WTC11 (cell line): ENCODE measurements at regions not wholly inside any gene's neighbourhood (a gene's known extent, or its start where the extent isn't known, plus 50 kb on each side); places are given as distances from the start of the nearest gene placed in this dataset.

ENCODE experiments used
- ATAC-seq: fragments of 200-7000 bp; cut with Tn5 transposase; 2 replicates; pipeline ENCODE4 v1.10.0; 2021; ENCODE audit warnings: mild to moderate bottlenecking, moderate library complexity
- CTCF ChIA-PET: fragments of 300-600 bp; sonication (Branson Sonifier 250); formaldehyde crosslinking; loops from one replicate; lab custom pipeline; 2021; ENCODE audit warnings: antibody characterized with exemption; lab: Charles Lee
- POLR2A ChIA-PET: fragments of 350-600 bp; sonication (Branson Sonifier 250); formaldehyde crosslinking; loops from one replicate; lab custom pipeline; 2021; ENCODE audit warnings: antibody characterized with exemption; lab: Charles Lee
- DNase-seq: peaks from one replicate; pipeline ENCODE4 v3.0.0; 2021; ENCODE audit warnings: low spot score
- H3K27ac Mint-ChIP-seq: 2 replicates; pipeline ENCODE4 v1.8.0; 2021; ENCODE audit warnings: mixed read lengths
- H3K27me3 Mint-ChIP-seq: 2 replicates; pipeline ENCODE4 v1.8.0; 2021; ENCODE audit warnings: low read depth, mild to moderate bottlenecking, moderate library complexity, mixed read lengths
- H3K36me3 Mint-ChIP-seq: 2 replicates; pipeline ENCODE4 v1.8.0; 2021; ENCODE audit warnings: mixed read lengths
- H3K4me1 Mint-ChIP-seq: 2 replicates; pipeline ENCODE4 v1.8.0; 2022; ENCODE audit warnings: mixed read lengths
- H3K4me3 Mint-ChIP-seq: 2 replicates; pipeline ENCODE4 v1.8.0; 2021; ENCODE audit warnings: mild to moderate bottlenecking, moderate library complexity, mixed read lengths
- H3K9me3 Mint-ChIP-seq: 2 replicates; pipeline ENCODE4 v1.8.0; 2021; ENCODE audit warnings: mixed read lengths
- ELF4 ChIP-seq: sonication (generic); formaldehyde crosslinking; IDR thresholded peaks from 2 replicates; pipeline ENCODE4 v1.8.1; 2022; ENCODE audit warnings: low read depth, mild to moderate bottlenecking, moderate library complexity, missing genetic modification reagents
- EMX1 ChIP-seq: fragments of 250-450 bp; sonication (Bioruptor Pico); IDR thresholded peaks from 2 replicates; pipeline ENCODE4 v1.8.0; 2021; ENCODE audit warnings: mild to moderate bottlenecking
- ESRRA ChIP-seq: sonication (generic); formaldehyde crosslinking; IDR thresholded peaks from 2 replicates; pipeline ENCODE4 v1.8.1; 2022; ENCODE audit warnings: mild to moderate bottlenecking, missing genetic modification reagents, borderline replicate concordance
- IRF2 ChIP-seq: sonication (generic); formaldehyde crosslinking; IDR thresholded peaks from 2 replicates; pipeline ENCODE4 v1.8.0; 2022; ENCODE audit warnings: low read depth, missing genetic modification reagents, borderline replicate concordance
- KAT7 ChIP-seq: sonication (generic); formaldehyde crosslinking; IDR thresholded peaks from 2 replicates; pipeline ENCODE4 v1.8.1; 2023; ENCODE audit warnings: missing genetic modification reagents, mild to moderate bottlenecking, borderline replicate concordance
- NR2C2 ChIP-seq: sonication (generic); formaldehyde crosslinking; IDR thresholded peaks from 2 replicates; pipeline ENCODE4 v1.8.0; 2022; ENCODE audit warnings: mild to moderate bottlenecking, missing genetic modification reagents
- OVOL2 ChIP-seq: fragments of 250-450 bp; sonication (Bioruptor Pico); IDR thresholded peaks from 2 replicates; pipeline ENCODE4 v1.9.0; 2021; ENCODE audit warnings: mild to moderate bottlenecking, borderline replicate concordance
- RELA ChIP-seq: sonication (generic); formaldehyde crosslinking; IDR thresholded peaks from 2 replicates; pipeline ENCODE4 v1.8.1; 2022; ENCODE audit warnings: missing genetic modification reagents, mild to moderate bottlenecking, borderline replicate concordance
- ZBTB21 ChIP-seq: sonication (generic); formaldehyde crosslinking; IDR thresholded peaks from 2 replicates; pipeline ENCODE4 v1.8.1; 2023; ENCODE audit warnings: mild to moderate bottlenecking, missing genetic modification reagents, borderline replicate concordance
- ZNF121 ChIP-seq: sonication (generic); formaldehyde crosslinking; IDR thresholded peaks from 2 replicates; pipeline ENCODE4 v1.8.0; 2023; ENCODE audit warnings: missing genetic modification reagents
- TF ChIP-seq, protein P1 (sequence below): sonication (generic); formaldehyde crosslinking; IDR thresholded peaks from 2 replicates; pipeline ENCODE4 v1.8.0; 2022; ENCODE audit warnings: mild to moderate bottlenecking, missing genetic modification reagents
- TF ChIP-seq, protein P2 (sequence below): sonication (generic); formaldehyde crosslinking; IDR thresholded peaks from 2 replicates; pipeline ENCODE4 v1.8.1; 2023; ENCODE audit warnings: mild to moderate bottlenecking, missing genetic modification reagents, moderate library complexity
- TF ChIP-seq, protein P3 (sequence below): sonication (generic); formaldehyde crosslinking; IDR thresholded peaks from 2 replicates; pipeline ENCODE4 v1.8.1; 2023; ENCODE audit warnings: mild to moderate bottlenecking, missing genetic modification reagents
- TF ChIP-seq, protein P4 (sequence below): fragments of 250-450 bp; sonication (Bioruptor Pico); IDR thresholded peaks from 2 replicates; pipeline ENCODE4 v1.9.0; 2021; ENCODE audit warnings: mild to moderate bottlenecking
- TF ChIP-seq, protein P5 (sequence below): sonication (generic); formaldehyde crosslinking; IDR thresholded peaks from 2 replicates; pipeline ENCODE4 v1.8.1; 2022; ENCODE audit warnings: low read depth, mild to moderate bottlenecking, moderate library complexity, missing genetic modification reagents, borderline replicate concordance
- TF ChIP-seq, protein P6 (sequence below): fragments of 250-450 bp; sonication (Bioruptor Pico); IDR thresholded peaks from 2 replicates; pipeline ENCODE4 v1.9.0; 2021; ENCODE audit warnings: mild to moderate bottlenecking, borderline replicate concordance

DNA sequence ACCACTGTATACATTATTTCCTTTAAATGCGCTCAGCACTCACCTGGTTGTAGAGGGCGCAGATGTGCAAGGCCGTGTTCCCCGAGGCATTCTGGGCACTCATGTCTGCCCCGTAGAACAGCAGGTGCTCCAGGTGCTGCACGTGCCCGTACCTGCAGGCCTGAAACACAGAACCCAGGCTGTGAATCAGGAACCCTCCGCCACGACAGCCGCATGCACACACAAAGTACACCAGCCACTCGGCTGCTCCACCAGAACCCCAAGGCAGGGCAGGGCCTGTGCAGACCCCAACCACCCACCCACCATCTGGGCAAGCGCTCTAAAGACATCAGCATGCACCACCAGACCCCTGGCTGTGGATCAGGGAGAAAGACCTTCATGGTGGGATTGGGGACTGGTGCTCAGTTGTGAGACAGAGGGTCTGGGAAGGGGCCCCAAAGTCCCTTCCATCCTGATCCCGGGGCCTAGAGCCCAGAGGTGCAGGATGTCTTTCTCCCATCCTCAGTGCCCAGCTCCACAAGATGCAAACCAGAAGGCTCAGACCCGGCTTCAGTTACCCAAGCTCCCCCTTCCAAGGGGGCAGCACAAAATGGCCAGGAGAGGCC is 177.2 kb downstream of the SHANK2 start:
- H3K4me1 Mint-ChIP-seq = peaks cover 14% of the 10 kb centered on the region
- H3K4me3 Mint-ChIP-seq = no peak overlapping the region
- peaks cover 18% of the 10 kb centered on the region for H3K9me3 Mint-ChIP-seq
- TF ChIP-seq ESRRA (CRISPR knock-in tag) = no peak
- no peak for TF ChIP-seq RELA (CRISPR knock-in tag)
- TF ChIP-seq, protein P1, sequence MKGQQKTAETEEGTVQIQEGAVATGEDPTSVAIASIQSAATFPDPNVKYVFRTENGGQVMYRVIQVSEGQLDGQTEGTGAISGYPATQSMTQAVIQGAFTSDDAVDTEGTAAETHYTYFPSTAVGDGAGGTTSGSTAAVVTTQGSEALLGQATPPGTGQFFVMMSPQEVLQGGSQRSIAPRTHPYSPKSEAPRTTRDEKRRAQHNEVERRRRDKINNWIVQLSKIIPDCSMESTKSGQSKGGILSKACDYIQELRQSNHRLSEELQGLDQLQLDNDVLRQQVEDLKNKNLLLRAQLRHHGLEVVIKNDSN (CRISPR knock-in tag) = no peak
- TF ChIP-seq EMX1 (CRISPR knock-in tag) = no peak
- TF ChIP-seq, protein P2, sequence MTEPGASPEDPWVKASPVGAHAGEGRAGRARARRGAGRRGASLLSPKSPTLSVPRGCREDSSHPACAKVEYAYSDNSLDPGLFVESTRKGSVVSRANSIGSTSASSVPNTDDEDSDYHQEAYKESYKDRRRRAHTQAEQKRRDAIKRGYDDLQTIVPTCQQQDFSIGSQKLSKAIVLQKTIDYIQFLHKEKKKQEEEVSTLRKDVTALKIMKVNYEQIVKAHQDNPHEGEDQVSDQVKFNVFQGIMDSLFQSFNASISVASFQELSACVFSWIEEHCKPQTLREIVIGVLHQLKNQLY (CRISPR knock-in tag) = no peak
- TF ChIP-seq, protein P3, sequence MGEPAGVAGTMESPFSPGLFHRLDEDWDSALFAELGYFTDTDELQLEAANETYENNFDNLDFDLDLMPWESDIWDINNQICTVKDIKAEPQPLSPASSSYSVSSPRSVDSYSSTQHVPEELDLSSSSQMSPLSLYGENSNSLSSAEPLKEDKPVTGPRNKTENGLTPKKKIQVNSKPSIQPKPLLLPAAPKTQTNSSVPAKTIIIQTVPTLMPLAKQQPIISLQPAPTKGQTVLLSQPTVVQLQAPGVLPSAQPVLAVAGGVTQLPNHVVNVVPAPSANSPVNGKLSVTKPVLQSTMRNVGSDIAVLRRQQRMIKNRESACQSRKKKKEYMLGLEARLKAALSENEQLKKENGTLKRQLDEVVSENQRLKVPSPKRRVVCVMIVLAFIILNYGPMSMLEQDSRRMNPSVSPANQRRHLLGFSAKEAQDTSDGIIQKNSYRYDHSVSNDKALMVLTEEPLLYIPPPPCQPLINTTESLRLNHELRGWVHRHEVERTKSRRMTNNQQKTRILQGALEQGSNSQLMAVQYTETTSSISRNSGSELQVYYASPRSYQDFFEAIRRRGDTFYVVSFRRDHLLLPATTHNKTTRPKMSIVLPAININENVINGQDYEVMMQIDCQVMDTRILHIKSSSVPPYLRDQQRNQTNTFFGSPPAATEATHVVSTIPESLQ (CRISPR knock-in tag) = no peak
- TF ChIP-seq KAT7 (CRISPR knock-in tag) = no peak
- TF ChIP-seq ZNF121 = no peak
- no peak for TF ChIP-seq ELF4 (CRISPR knock-in tag)
- TF ChIP-seq, protein P4, sequence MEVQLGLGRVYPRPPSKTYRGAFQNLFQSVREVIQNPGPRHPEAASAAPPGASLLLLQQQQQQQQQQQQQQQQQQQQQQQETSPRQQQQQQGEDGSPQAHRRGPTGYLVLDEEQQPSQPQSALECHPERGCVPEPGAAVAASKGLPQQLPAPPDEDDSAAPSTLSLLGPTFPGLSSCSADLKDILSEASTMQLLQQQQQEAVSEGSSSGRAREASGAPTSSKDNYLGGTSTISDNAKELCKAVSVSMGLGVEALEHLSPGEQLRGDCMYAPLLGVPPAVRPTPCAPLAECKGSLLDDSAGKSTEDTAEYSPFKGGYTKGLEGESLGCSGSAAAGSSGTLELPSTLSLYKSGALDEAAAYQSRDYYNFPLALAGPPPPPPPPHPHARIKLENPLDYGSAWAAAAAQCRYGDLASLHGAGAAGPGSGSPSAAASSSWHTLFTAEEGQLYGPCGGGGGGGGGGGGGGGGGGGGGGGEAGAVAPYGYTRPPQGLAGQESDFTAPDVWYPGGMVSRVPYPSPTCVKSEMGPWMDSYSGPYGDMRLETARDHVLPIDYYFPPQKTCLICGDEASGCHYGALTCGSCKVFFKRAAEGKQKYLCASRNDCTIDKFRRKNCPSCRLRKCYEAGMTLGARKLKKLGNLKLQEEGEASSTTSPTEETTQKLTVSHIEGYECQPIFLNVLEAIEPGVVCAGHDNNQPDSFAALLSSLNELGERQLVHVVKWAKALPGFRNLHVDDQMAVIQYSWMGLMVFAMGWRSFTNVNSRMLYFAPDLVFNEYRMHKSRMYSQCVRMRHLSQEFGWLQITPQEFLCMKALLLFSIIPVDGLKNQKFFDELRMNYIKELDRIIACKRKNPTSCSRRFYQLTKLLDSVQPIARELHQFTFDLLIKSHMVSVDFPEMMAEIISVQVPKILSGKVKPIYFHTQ (CRISPR knock-in tag) = no peak
- TF ChIP-seq, protein P5, sequence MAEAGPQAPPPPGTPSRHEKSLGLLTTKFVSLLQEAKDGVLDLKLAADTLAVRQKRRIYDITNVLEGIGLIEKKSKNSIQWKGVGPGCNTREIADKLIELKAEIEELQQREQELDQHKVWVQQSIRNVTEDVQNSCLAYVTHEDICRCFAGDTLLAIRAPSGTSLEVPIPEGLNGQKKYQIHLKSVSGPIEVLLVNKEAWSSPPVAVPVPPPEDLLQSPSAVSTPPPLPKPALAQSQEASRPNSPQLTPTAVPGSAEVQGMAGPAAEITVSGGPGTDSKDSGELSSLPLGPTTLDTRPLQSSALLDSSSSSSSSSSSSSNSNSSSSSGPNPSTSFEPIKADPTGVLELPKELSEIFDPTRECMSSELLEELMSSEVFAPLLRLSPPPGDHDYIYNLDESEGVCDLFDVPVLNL = no peak
- no peak for TF ChIP-seq ZBTB21
- no peak for TF ChIP-seq OVOL2 (CRISPR knock-in tag)
- TF ChIP-seq, protein P6, sequence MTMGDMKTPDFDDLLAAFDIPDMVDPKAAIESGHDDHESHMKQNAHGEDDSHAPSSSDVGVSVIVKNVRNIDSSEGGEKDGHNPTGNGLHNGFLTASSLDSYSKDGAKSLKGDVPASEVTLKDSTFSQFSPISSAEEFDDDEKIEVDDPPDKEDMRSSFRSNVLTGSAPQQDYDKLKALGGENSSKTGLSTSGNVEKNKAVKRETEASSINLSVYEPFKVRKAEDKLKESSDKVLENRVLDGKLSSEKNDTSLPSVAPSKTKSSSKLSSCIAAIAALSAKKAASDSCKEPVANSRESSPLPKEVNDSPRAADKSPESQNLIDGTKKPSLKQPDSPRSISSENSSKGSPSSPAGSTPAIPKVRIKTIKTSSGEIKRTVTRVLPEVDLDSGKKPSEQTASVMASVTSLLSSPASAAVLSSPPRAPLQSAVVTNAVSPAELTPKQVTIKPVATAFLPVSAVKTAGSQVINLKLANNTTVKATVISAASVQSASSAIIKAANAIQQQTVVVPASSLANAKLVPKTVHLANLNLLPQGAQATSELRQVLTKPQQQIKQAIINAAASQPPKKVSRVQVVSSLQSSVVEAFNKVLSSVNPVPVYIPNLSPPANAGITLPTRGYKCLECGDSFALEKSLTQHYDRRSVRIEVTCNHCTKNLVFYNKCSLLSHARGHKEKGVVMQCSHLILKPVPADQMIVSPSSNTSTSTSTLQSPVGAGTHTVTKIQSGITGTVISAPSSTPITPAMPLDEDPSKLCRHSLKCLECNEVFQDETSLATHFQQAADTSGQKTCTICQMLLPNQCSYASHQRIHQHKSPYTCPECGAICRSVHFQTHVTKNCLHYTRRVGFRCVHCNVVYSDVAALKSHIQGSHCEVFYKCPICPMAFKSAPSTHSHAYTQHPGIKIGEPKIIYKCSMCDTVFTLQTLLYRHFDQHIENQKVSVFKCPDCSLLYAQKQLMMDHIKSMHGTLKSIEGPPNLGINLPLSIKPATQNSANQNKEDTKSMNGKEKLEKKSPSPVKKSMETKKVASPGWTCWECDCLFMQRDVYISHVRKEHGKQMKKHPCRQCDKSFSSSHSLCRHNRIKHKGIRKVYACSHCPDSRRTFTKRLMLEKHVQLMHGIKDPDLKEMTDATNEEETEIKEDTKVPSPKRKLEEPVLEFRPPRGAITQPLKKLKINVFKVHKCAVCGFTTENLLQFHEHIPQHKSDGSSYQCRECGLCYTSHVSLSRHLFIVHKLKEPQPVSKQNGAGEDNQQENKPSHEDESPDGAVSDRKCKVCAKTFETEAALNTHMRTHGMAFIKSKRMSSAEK (CRISPR knock-in tag) = no peak
- no peak for TF ChIP-seq NR2C2 (CRISPR knock-in tag)
- TF ChIP-seq IRF2 (CRISPR knock-in tag) = no peak
- no peak for ATAC-seq
- H3K36me3 Mint-ChIP-seq = peaks cover 56% of the 10 kb centered on the region
- CTCF ChIA-PET = interaction anchor here (0.6 to 3.5 kb wide), 5 partner anchors 12 to 506 kb away, joined by 3 to 21 read pairs (median 4); no protein-coding TSS in a partner anchor
- no peak overlapping the region for H3K27ac Mint-ChIP-seq
- DNase-seq = no peak
- H3K27me3 Mint-ChIP-seq = no peaks in the 10 kb centered on the region
- POLR2A ChIA-PET = no interaction called here
